ENCODE measurements at regions not wholly inside any gene's neighbourhood (a gene's known extent, or its start where the extent isn't known, plus 50 kb on each side); places are given as distances from the start of the nearest gene placed in this dataset.

DNA sequence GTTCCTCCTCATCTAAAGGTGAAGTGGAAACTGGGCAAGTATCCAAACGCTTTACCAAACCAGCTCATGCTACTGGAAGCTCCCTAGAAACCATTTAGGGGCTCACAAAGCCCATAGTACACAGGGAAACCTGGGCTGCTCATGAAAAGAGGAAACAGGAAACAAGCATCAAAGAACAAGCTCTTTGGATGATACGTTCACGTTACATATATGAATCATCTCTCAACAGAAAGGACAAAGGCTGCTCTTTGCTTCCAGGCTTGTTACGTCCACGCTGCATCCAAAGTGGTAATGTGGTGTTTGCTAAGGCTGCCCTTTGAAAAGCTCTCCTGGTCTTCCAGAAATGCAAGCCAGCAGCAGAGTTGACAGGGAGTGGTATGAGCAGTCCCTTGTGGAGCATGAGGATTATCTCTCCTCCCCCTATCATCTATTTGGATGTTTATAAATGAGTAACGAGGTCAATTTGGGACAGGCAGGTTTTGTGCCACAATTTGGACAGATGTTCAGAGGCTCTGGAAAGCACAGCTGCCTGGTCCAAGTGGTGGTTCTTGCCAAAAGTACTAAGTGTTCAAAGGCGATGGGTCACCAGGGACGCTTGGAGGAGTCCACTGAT, 98.0 kb upstream of the RORA start:
- no peak overlapping the region for H3K4me3 ChIP-seq (ENCODE audit: low read length)
- TF ChIP-seq CTCF (IDR thresholded peaks at IDR 0.05; ENCODE audit: insufficient read depth, low read depth, low read length, missing control alignments) = no peak

DNA sequence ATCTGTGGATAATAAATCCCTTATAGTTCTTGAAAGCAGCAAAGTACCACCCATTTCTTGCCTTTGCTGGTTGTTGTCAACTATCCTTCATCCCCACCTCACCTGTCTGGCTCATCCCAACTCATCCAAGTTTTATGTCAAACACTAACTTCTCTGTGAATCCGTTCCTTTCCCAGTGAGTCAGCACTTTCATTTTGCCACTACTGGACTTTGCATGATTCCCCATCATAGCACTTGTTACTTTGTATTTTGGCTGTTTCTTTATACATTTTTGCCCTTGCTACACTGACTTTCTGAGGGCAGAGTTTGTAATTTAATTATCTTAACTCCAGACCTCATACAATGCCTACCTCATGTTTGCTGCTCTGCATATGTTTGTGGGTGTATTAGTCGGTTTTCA, 90.8 kb upstream of the RORA start:
- H3K4me3 ChIP-seq (ENCODE audit: low read length) = no peak overlapping the region
- no peak for TF ChIP-seq CTCF (IDR thresholded peaks at IDR 0.05; ENCODE audit: insufficient read depth, low read depth, low read length, missing control alignments)
- no peak for DNase-seq (ENCODE audit: low read depth)

More for the DNA sequence above, 98.0 kb upstream of the RORA start:
- DNase-seq (ENCODE audit: low read depth) = peak; percentile 7

DNA sequence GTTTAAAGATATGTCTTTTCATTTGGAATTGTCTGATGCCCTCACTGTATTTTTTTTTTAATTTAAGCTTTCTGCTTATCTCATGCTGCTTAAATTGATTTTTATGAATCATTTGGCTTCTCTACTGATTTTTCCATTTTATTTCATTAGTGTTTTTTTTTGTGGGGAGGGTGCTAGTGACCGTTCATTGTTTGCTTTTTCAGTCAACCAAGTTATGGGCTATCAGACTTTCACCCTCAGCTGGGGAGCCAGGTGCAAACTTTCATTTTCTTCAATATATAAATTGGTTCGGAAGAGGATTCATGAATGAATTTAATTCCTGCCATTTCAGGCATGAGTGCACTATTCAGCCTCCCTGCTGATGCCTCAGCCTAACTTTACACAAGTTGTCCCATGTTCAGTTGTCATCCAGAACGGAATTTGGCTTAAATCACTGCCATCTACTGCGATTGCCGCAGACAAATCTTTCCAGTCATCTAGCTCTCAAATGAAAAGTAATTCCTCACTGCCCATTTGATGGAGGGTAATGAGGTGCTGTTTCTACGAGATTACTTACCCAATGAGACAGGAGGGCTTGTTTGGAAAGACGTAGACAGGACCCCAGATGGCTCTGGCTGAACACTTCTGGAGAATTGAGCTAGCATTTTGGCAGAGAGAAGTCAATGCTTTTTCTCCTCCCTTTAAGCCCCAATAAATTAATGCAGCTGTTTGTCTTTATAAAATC, 89.9 kb upstream of the RORA start:
- no peak overlapping the region for H3K4me3 ChIP-seq (ENCODE audit: low read length)
- DNase-seq (ENCODE audit: low read depth) = no peak
- no peak for TF ChIP-seq CTCF (IDR thresholded peaks at IDR 0.05; ENCODE audit: insufficient read depth, low read depth, low read length, missing control alignments)

- no peak for TF ChIP-seq CTCF (IDR thresholded peaks at IDR 0.05; ENCODE audit: insufficient read depth, low read depth, low read length, missing control alignments)
- no peak for DNase-seq (ENCODE audit: low read depth)
- H3K4me3 ChIP-seq (ENCODE audit: low read length) = no peak overlapping the region
These were observed 89.2 kb upstream of the RORA start for GRCh38 chr15:61318301-61318700.

DNA sequence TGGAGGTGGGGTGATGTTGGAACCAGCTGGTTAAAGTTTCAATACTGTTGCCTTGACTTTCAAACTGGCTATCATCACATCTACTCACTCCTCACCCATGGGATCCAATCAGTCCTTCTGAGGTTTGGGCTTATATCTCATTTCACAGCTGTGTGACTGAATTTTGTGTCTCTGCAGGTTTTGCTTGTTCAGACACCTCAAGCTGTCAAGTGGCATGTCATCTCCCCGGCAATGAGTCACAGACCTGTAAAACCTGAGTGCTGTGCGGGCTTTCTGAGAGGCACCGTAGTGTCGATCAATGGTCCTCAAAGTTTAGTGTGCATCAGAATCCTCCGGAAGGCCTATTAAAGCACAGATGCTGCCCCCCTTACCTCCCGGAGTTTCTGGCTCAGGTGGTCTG, 86.4 kb upstream of the RORA start:
- peak; percentile 28 for DNase-seq (ENCODE audit: low read depth)
- H3K4me3 ChIP-seq (ENCODE audit: low read length) = no peak overlapping the region
- no peak for TF ChIP-seq CTCF (IDR thresholded peaks at IDR 0.05; ENCODE audit: insufficient read depth, low read depth, low read length, missing control alignments)

- TF ChIP-seq CTCF (IDR thresholded peaks at IDR 0.05; ENCODE audit: insufficient read depth, low read depth, low read length, missing control alignments) = no peak
- DNase-seq (ENCODE audit: low read depth) = no peak
These were observed 85.3 kb upstream of the RORA start for GRCh38 chr15:61314427-61314826.

GRCh38 chr15:61309617-61310016, 80.5 kb upstream of the RORA start:
- TF ChIP-seq CTCF (IDR thresholded peaks at IDR 0.05; ENCODE audit: insufficient read depth, low read depth, low read length, missing control alignments) = no peak
- H3K4me3 ChIP-seq (ENCODE audit: low read length) = no peak overlapping the region
- DNase-seq (ENCODE audit: low read depth) = no peak

More at GRCh38 chr15:61314427-61314826, 85.3 kb upstream of the RORA start:
- H3K4me3 ChIP-seq (ENCODE audit: low read length) = no peak overlapping the region

Measured in epithelial cell of esophagus (primary cell).